NB4 (cell line): ENCODE measurements at regions not wholly inside any gene's neighbourhood (a gene's known extent, or its start where the extent isn't known, plus 50 kb on each side); places are given as distances from the start of the nearest gene placed in this dataset.

Experiments used
- DNase-seq: peaks from one replicate; pipeline ENCODE4 v3.0.0; 2010; ENCODE audit warnings: low read depth
- H3K4me3 ChIP-seq: one replicate; pipeline ENCODE4 v1.5.1; 2011; ENCODE audit warnings: mild to moderate bottlenecking, low read depth, low read length, moderate library complexity
- CTCF ChIP-seq: IDR thresholded peaks from one replicate; pipeline ENCODE4 v1.5.1; 2012; ENCODE audit warnings: low read depth, low read length
- MAX ChIP-seq: IDR thresholded peaks from 2 replicates; pipeline ENCODE4 v1.6.1; 2011; ENCODE audit warnings: low read depth, low read length
- MYC ChIP-seq: IDR thresholded peaks from 2 replicates; pipeline ENCODE4 v1.6.1; 2011; ENCODE audit warnings: low read depth, low read length
- POLR2A ChIP-seq: IDR thresholded peaks from 2 replicates; pipeline ENCODE4 v1.6.1; 2011; ENCODE audit warnings: mild to moderate bottlenecking; ENCODE audit not compliant: insufficient read length; ENCODE audit errors: extremely low read depth

DNA sequence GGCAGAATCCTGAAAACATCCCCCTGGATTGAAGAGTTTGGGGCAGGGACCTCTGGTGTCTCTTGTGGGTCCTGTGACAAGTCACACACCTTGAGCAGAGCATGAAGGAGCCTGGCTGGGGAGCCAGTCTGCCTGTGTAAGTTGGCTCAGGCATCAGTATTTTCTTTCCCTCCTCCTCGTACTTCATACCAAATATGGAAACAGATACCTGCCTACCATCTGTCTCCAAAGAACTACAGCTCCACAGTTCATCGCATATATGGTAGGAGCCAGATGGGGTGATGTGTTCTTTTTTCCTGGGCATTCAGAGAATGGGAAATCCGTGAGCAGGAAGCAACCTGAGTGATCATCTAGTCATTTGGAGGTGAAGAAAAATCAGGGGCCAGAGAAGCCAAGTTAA is 177.3 kb upstream of the RAD23B start:
- no peak for DNase-seq
- H3K4me3 ChIP-seq, result no peak overlapping the region
- TF ChIP-seq POLR2A (no peak), CTCF (no peak), MAX (no peak), MYC (no peak)

DNA sequence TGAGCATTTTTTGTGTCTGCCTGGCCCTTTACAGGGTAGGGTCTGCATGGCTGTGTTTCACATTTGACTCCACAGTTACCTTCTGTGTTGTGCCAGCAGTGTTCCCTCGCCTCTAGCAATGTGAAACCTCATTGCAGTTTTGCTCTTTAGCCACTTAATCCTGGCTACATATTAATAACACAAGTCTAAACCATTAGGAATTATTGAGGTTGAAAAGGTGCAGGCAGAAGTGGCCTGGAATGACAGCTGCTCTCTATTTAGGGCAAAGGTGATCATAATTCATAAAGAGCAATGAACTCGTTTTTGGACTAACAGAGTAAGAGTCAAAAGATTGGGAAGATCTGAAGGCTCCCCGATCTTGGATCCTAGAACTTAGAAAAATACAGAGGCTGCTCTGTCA is 176.7 kb upstream of the RAD23B start:
- no peak overlapping the region for H3K4me3 ChIP-seq
- TF ChIP-seq MAX (no peak), POLR2A (no peak)
- no peak for DNase-seq

GRCh38 chr9:107108342-107109130 is 174.5 kb upstream of the RAD23B start:
- no peak overlapping the region for H3K4me3 ChIP-seq
- TF ChIP-seq POLR2A, result no peak
- TF ChIP-seq MAX, result no peak
- TF ChIP-seq CTCF, result no peak
- no peak for TF ChIP-seq MYC
- DNase-seq, result no peak

- no peak overlapping the region for H3K4me3 ChIP-seq
- DNase-seq, result no peak
- TF ChIP-seq CTCF, result no peak
- TF ChIP-seq MYC, result no peak
- TF ChIP-seq MAX, result no peak
- TF ChIP-seq POLR2A, result no peak
Measured at GRCh38 chr9:107109324-107109723, 173.8 kb upstream of the RAD23B start.

- no peak overlapping the region for H3K4me3 ChIP-seq
- TF ChIP-seq POLR2A (no peak), MYC (no peak), MAX (no peak)
- no peak for DNase-seq
Measured at GRCh38 chr9:107110153-107110552, 172.9 kb upstream of the RAD23B start.

- no peak for DNase-seq
- no peak overlapping the region for H3K4me3 ChIP-seq
- no peak for TF ChIP-seq MYC
- no peak for TF ChIP-seq MAX
- TF ChIP-seq POLR2A, result no peak
- TF ChIP-seq CTCF, result no peak
Measured at GRCh38 chr9:107112707-107113243, 170.3 kb upstream of the RAD23B start.
